HG02759 (cell line): ENCODE measurements at regions not wholly inside any gene's neighbourhood (a gene's known extent, or its start where the extent isn't known, plus 50 kb on each side); places are given as distances from the start of the nearest gene placed in this dataset.

Source experiments
- ATAC-seq: cut with Tn5 transposase; IDR thresholded peaks from one replicate; pipeline ENCODE4 v1.9.1; 2021; ENCODE audit warnings: mild to moderate bottlenecking, moderate library complexity; ENCODE audit not compliant: unreplicated experiment

- no peak for ATAC-seq
Measured at GRCh38 chr2:7904319-7904718, 777.5 kb upstream of the ID2 start.

DNA sequence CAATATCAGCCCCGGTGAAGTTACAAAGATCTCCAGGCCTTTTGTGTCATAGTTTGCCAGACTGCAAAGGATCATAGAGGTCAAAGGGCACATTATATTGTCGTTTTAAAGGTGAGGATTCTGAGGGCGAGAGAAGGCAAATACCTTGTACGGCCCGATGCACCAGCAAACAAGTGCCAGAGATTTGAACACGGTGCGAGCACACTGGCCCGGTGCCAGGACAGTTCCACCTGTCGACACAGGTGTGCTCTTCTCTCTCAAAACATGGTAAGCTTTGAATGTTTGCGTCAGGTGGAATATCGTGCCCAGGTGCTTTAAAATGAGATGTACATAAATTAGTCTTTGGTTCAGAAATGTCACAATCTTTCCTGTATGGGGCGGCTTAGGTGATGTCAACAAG, 776.1 kb upstream of the ID2 start:
- no peak for ATAC-seq

DNA sequence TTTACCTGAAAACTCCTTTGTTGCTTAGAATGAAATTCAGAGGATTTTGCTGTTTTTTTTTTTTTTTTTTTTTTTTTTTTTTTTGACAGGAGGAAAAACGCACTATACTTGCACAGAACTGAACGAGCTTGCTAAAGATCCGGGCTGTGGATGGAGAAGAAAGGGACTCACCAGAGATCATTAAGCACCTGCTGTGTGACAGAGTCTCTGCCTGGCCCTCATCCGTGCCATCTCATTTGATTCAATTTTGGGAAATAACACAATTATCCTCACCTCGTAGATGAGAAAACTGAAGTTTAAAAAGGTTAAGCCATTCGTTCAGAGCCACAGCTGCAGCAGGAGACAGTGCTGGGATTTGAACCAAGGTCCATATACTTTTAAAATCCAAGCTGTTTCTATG, 775.4 kb upstream of the ID2 start:
- no peak for ATAC-seq

GRCh38 chr2:7907041-7907440, 774.8 kb upstream of the ID2 start:
- no peak for ATAC-seq

GRCh38 chr2:7910752-7911151, 771.1 kb upstream of the ID2 start:
- ATAC-seq: no peak

- ATAC-seq: no peak
Measured at GRCh38 chr2:7911196-7911595, 770.7 kb upstream of the ID2 start.

DNA sequence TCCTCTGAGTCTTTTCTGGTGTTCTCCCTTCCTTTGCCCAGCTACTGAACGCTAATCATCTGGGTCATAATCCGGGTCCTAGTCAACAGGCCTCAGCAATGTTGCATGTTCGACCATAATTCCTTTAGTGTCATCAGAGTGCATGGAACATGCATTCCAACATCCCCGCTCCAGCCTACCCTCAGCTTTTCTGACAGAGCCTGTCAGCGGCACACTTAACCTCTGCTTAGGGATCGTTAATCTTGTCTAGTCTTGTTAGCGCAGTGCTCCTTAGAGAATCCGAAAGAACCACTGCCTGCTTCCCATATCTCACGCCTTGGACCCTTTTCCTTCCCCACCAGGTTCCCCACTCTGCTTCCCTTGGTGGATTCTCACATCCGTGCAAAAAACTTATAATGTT, 767.9 kb upstream of the ID2 start:
- ATAC-seq: no peak

- ATAC-seq: no peak
Measured at GRCh38 chr2:7915302-7916091, 766.4 kb upstream of the ID2 start.

DNA sequence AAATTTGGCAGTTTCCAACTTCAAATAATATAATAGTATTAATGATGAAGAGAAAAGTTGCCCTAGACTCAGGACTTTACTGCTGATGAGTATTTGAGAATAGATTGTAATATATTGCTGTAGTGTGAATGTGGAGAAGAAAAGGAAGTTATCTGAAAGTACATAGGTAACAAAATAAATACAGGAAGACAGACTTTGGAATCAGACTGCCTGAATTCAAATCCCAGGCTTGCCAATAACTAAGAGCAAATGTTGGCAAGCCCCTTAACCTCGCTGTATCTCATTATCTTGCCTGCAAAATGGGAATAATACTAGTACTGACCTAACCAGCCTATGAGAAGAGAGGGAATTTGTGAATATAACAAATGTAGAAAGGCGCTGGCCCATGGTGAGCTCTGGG, 765.2 kb upstream of the ID2 start:
- no peak for ATAC-seq

DNA sequence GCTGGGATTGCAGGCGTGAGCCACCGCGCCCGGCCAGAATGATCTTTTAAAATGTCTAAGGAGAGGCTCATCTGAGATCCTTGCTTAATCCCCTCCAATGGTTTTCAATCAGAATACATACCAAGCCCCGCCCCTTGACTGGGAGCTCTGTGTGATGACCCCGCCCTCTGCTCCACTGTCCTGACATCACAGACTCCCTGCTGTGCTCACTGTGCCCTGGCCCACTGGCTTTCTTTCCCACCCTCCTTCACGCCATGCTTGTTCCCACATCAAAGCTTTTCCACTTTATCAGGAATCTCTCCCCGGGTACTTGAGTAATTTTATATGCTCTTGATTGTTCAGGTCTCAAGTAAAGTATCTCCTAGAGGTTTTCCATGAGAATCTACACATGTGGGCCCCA, 762.3 kb upstream of the ID2 start:
- ATAC-seq: no peak

DNA sequence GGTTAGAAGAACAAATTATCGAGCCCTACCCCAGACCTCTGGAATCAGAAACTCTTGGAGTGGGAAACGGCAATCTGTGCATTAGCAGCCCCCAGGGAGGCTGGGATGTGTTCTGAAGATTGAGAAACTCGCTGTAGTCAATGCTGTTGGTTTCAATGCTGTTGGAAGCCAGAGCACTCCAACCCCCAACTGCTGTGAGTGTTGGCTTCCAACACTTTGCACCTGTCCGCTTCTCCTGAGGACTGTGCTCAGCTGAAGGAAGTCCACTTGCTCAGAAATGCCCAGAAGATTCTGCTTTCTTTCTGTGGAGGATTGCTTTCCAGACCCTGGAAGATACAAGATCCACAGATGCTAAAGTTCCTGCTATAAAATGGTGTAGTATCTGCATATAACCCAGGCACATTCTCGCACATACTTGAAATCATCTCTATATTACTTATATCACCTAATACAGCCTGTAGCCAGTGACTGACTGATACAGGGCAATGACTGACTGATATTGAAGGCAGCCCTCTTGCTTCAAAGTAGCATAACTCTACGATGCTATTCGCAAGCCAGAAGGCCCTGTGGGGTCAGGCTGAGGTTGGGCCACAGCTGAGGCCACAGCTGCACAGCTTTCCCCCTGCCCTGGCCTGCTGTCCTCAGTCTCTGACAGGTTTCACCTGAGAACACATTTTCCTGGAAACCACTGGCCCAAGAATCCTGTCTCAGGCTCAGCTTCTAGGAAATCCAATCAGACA, 757.7 kb upstream of the ID2 start:
- ATAC-seq: no peak

DNA sequence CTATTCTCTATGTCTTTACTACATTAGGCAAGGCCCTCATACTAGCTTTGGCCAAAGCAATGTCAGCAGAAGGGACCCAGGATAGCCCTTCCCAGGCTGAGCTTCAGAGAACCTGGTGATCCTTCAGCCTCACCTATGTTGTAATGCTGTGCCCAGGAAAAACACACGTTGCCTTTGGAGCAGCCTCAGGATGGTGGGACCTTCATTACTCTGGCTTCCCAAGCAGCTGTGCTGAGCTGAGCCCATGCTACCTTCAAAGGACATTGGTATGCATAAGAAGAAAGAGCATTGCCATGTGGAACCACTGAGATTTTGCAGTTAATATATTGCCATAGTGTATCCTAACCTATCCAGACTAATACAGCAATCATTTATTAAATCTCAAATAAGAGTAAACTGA, 756.4 kb upstream of the ID2 start:
- ATAC-seq: no peak

DNA sequence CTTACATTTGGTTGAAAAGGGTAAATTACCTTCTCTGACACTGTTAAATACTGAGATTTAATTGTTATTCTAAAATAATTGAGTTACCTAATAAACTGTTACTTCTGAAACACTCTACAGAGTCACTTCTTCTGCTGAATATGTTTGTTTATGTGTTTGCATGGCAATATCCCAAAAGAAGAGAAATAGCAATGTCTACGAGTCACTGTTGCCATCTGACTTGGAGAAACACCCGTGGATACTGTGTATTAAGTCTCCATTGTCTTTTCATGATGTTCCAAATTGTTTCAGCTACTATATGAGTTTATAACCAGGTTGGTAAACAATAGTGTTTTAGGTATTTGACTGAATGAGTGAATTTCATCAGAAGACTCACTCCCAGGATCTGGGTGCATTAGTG, 754.2 kb upstream of the ID2 start:
- ATAC-seq: no peak

DNA sequence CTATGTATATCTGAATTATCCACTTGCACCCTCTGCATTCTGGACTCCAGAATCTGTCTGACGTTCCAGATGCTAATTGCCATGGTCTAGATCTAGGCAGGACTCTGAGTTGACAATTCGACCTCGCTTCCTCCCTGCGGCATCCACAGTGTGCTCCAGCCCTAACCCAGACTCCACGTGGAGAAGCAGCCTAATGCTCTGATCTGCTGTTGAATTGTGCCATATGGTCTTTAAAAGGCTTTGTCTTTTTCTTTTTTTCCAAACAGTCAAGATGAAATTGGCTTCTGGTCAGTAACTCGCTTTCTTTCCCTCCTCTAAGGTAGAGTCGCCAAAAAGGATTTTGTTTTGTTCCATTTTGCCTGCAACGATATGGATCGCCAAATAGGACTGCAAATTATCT, 752.6 kb upstream of the ID2 start:
- ATAC-seq: no peak

GRCh38 chr2:7930800-7931635, 750.8 kb upstream of the ID2 start:
- ATAC-seq: no peak

- no peak for ATAC-seq
Measured at GRCh38 chr2:7931808-7932207, 750.0 kb upstream of the ID2 start.

- no peak for ATAC-seq
Measured at GRCh38 chr2:7933672-7934071, 748.2 kb upstream of the ID2 start.

DNA sequence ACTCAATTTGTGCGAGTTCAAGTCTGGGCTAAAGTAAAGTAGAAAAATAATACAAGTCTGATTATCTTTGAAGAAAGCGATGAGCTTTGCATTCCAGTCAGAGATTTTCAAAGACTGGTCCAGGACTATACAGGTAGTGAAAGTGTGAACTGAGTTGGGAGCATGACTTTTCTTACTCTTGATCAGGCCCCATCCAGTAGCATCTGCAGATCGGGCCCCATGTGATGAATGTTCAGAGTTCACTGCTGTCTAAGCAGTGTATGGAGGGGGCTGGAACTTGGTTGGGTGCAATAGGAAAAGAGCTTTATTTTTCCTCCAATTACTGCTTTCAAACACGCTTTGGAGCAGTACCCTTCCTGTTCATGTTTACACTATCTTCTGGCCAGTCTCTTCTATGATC, 747.4 kb upstream of the ID2 start:
- no peak for ATAC-seq

DNA sequence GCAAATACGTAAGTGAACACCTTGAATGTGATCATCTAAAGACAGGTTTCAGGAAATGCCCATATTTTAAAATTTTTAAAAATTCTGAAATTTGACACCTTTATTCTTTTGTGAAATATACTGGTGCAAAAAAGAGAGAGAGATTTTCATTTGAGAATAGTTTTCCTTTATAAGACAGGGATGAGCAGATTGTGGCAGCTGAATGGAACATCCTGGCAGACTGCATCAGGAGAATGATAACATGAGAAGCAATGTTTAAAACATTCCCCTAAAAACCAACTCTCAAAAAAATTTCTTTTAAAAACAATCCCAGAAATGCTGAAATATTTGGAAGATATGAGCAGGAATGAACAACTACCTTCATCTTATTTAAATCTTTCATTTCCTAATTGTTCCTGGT, 744.8 kb upstream of the ID2 start:
- no peak for ATAC-seq

DNA sequence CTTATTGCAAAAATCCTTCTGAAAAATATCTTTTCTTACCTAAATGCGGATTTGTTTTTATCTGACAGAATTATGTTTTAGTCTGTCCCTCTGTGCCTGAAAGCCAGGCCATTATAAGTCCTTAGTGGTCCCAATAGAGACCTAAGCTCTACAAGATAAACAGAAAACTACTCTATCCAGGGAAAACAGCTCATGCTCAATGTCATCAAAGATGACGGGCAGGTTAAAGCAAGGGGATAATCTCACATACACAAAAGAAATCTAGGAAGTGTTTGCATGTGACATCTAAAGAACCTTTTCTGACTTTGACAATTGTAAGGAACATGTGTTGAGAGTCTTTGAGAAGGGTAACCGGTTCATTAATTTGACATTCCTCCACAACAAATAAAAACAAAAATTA, 741.1 kb upstream of the ID2 start:
- no peak for ATAC-seq

GRCh38 chr2:7943446-7943845, 738.4 kb upstream of the ID2 start:
- no peak for ATAC-seq

GRCh38 chr2:7945026-7945425, 736.8 kb upstream of the ID2 start:
- ATAC-seq: no peak
